GM12878 (cell line): ENCODE measurements at regions not wholly inside any gene's neighbourhood (a gene's known extent, or its start where the extent isn't known, plus 50 kb on each side); places are given as distances from the start of the nearest gene placed in this dataset.

Source experiments
- CBX5 ChIP-seq: sonication (generic); IDR thresholded peaks from 2 replicates; pipeline ENCODE4 v1.6.1; 2016; ENCODE audit warnings: low read depth, moderate library complexity, mild to moderate bottlenecking, inconsistent platforms
- EP300 ChIP-seq, 2 experiments: fragments of 150-350 bp in 1 of 2; IDR thresholded peaks; 2 replicates each; pipeline ENCODE4 v1.6.1; 2011 to 2012; ENCODE audit warnings: low read depth in 2 of 2, low read length in 2 of 2, borderline replicate concordance in 1 of 2, improper control_type of control experiment in 1 of 2, inconsistent platforms in 1 of 2; ENCODE audit not compliant: control insufficient read depth in 1 of 2
- NR2C2 ChIP-seq: IDR thresholded peaks from 2 replicates; pipeline ENCODE4 v1.6.1; 2011; ENCODE audit warnings: borderline replicate concordance, low read depth; ENCODE audit not compliant: control insufficient read depth, insufficient read length
- POLR2AphosphoS2 ChIP-seq: IDR thresholded peaks from 2 replicates; pipeline ENCODE4 v1.6.1; 2011; ENCODE audit warnings: low read depth, mild to moderate bottlenecking, low read length, improper control_type of control experiment, moderate library complexity
- REST ChIP-seq: IDR thresholded peaks from 2 replicates; pipeline ENCODE4 v1.6.1; 2012; ENCODE audit warnings: mild to moderate bottlenecking, low read depth, low read length
- SIN3A ChIP-seq: IDR thresholded peaks from 2 replicates; pipeline ENCODE4 v1.6.1; 2012; ENCODE audit warnings: low read depth, low read length, improper control_type of control experiment
- YY1 ChIP-seq: IDR thresholded peaks from 2 replicates; pipeline ENCODE4 v1.6.1; 2011; ENCODE audit warnings: low read depth, mild to moderate bottlenecking, low read length
- ZNF24 ChIP-seq: fragments of 450-650 bp; IDR thresholded peaks from 2 replicates; pipeline ENCODE4 v1.6.1; 2017; ENCODE audit warnings: antibody characterized with exemption, mild to moderate bottlenecking
- TF ChIP-seq, protein P1 (sequence below), 3 experiments: IDR thresholded peaks in 2 of 3; conservative IDR thresholded peaks in 1 of 3; 2 replicates each; pipeline ENCODE4 v1.5.1; 2011; ENCODE audit warnings: low read depth in 3 of 3, low read length in 3 of 3, mild to moderate bottlenecking in 3 of 3, control low read depth in 2 of 3, moderate library complexity in 2 of 3, inconsistent platforms in 1 of 3, mixed read lengths in 1 of 3; ENCODE audit not compliant: control insufficient read depth in 2 of 3, insufficient read depth in 1 of 3; ENCODE audit errors: extremely low read depth in 1 of 3

DNA sequence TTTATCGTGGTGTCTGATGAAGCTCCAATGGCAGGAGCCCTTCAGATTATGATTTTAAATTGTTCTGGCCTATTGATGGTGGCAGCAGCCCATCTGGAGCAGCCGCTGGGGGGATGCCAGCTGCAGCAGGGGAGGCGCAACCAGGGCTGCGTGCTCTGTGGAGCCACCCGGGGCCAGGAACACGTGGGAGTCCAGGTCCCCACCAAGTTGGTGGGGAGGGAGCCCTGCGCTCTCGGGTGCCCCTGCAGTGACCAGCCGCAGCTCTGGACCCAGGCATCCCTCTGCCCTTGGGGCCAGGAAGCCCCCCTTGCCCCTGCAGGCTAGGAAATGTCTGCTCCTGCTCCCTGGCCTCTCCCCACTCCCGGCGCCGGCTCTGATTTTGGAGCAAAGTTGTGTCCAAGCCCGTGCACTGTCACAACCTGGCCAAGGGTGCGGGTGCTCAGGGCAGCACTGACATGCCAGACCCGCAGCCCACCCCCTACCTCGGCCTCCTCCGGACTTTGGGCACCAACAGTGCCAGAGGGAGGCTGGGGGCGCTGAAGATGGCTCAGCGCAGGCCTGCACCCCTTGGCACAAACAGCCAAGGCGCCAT, 147.2 kb upstream of the ADO start:
- no peak for TF ChIP-seq EP300 (IDR thresholded peaks at IDR 0.05; ENCODE audit: borderline replicate concordance in 1 of 2, control insufficient read depth in 1 of 2, low read depth in 2 of 2, low read length in 2 of 2)
- TF ChIP-seq NR2C2: no peak
- no peak for TF ChIP-seq SIN3A
- no peak for TF ChIP-seq CBX5
- TF ChIP-seq, protein P1, sequence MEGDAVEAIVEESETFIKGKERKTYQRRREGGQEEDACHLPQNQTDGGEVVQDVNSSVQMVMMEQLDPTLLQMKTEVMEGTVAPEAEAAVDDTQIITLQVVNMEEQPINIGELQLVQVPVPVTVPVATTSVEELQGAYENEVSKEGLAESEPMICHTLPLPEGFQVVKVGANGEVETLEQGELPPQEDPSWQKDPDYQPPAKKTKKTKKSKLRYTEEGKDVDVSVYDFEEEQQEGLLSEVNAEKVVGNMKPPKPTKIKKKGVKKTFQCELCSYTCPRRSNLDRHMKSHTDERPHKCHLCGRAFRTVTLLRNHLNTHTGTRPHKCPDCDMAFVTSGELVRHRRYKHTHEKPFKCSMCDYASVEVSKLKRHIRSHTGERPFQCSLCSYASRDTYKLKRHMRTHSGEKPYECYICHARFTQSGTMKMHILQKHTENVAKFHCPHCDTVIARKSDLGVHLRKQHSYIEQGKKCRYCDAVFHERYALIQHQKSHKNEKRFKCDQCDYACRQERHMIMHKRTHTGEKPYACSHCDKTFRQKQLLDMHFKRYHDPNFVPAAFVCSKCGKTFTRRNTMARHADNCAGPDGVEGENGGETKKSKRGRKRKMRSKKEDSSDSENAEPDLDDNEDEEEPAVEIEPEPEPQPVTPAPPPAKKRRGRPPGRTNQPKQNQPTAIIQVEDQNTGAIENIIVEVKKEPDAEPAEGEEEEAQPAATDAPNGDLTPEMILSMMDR (IDR thresholded peaks at IDR 0.05 in 2 of 3, conservative IDR thresholded peaks at IDR 0.05 in 1 of 3; ENCODE audit: control insufficient read depth in 2 of 3, extremely low read depth in 1 of 3, insufficient read depth in 1 of 3, low read depth in 3 of 3, low read length in 3 of 3): no peak
- no peak for TF ChIP-seq POLR2AphosphoS2
- no peak for TF ChIP-seq REST
- no peak for TF ChIP-seq YY1
- no peak for TF ChIP-seq ZNF24
